GM12878 (cell line): ENCODE measurements at regions not wholly inside any gene's neighbourhood (a gene's known extent, or its start where the extent isn't known, plus 50 kb on each side); places are given as distances from the start of the nearest gene placed in this dataset.
A peak's percentile ranks its signal among the peaks of the same experiment; 100 is the strongest.

Source experiments
- ATAC-seq: fragments of 200-7000 bp; cut with Tn5 transposase; 3 replicates; pipeline ENCODE4 v1.9.1; 2020; ENCODE audit warnings: mild to moderate bottlenecking, moderate library complexity
- BruUV-seq: library from RNA; stranded (reverse); fragments of 400-500 nt; replicated peaks from 2 replicates; lab custom pipeline; 2021; lab: Mats Ljungman, UMichigan
- CTCF ChIA-PET: fragments of 300-600 bp; sonication (Branson Sonifier 250); formaldehyde crosslinking; extraction: SDS; loops from one replicate; lab custom pipeline; 2021; ENCODE audit warnings: inconsistent platforms; lab: Yijun Ruan, JAX
- POLR2A ChIA-PET: fragments of 350-600 bp; formaldehyde crosslinking; extraction: SDS; loops from one replicate; lab custom pipeline; 2021; ENCODE audit warnings: inconsistent platforms; lab: Charles Lee
- RAD21 ChIA-PET: fragments of 300-600 bp; sonication (Branson Sonifier 250); formaldehyde crosslinking; loops from one replicate; lab custom pipeline; 2023; ENCODE audit warnings: antibody characterized with exemption; ENCODE audit not compliant: unreplicated experiment; lab: Charles Lee
- SMC1A ChIA-PET: fragments of 300-600 bp; sonication (Branson Sonifier 250); formaldehyde crosslinking; loops from one replicate; lab custom pipeline; 2023; ENCODE audit not compliant: unreplicated experiment, uncharacterized antibody; lab: Charles Lee
- DNase-seq: peaks from one replicate; pipeline ENCODE4 v3.0.0-alpha.2; 2011; ENCODE audit warnings: low read depth, low spot score
- FAIRE-seq: peaks from 3 replicates; lab custom pipeline; 2011; peaks lifted over from hg19 to GRCh38; lab: Jason Lieb, UNC
- H2AFZ ChIP-seq: 2 replicates; pipeline ENCODE4 v1.6.0; 2011; ENCODE audit warnings: low read depth, low read length, control low read depth; ENCODE audit not compliant: control insufficient read depth
- H3K27ac ChIP-seq: 2 replicates; pipeline ENCODE4 v1.5.1; 2011; ENCODE audit warnings: control low read depth; ENCODE audit not compliant: control insufficient read depth, insufficient read depth
- H3K27me3 ChIP-seq, 2 experiments: replicated peaks in 1 of 2; 2 replicates each; pipeline versions ENCODE4 v1.6.0 to v1.6.1; 2011; ENCODE audit warnings: low read length in 1 of 2; ENCODE audit not compliant: control insufficient read depth in 2 of 2, insufficient read depth in 2 of 2
- H3K36me3 ChIP-seq, 2 experiments: 2 replicates each; pipeline ENCODE4 v1.5.1; 2011; ENCODE audit warnings: low read length in 1 of 2; ENCODE audit not compliant: control insufficient read depth in 2 of 2, insufficient read depth in 2 of 2
- H3K4me1 ChIP-seq: 2 replicates; pipeline ENCODE4 v1.6.1; 2011; ENCODE audit warnings: mild to moderate bottlenecking, low read length, moderate library complexity, mixed read lengths; ENCODE audit not compliant: control insufficient read depth, insufficient read depth
- H3K4me2 ChIP-seq: 2 replicates; pipeline ENCODE4 v1.6.0; 2011; ENCODE audit warnings: control low read depth; ENCODE audit not compliant: control insufficient read depth, insufficient read depth
- H3K4me3 ChIP-seq: fragments of 200-600 bp; sonication (generic); 2 replicates; pipeline ENCODE4 v1.5.1; 2016
- H3K79me2 ChIP-seq: 2 replicates; pipeline ENCODE4 v1.6.0; 2011; ENCODE audit warnings: low read length; ENCODE audit not compliant: control insufficient read depth, insufficient read depth
- H3K9ac ChIP-seq: 2 replicates; pipeline ENCODE4 v1.8.0; 2011; ENCODE audit warnings: low read length, control low read depth, mixed read lengths; ENCODE audit not compliant: control insufficient read depth, insufficient read depth
- H3K9me3 ChIP-seq: replicated peaks from 3 replicates; pipeline ENCODE4 v1.5.1; 2011; ENCODE audit warnings: mild to moderate bottlenecking, low read length; ENCODE audit not compliant: control insufficient read depth, insufficient read depth
- H4K20me1 ChIP-seq: 2 replicates; pipeline ENCODE4 v1.6.0; 2011; ENCODE audit not compliant: control insufficient read depth, insufficient read depth
- ATF7 ChIP-seq: fragments of 450-650 bp; IDR thresholded peaks from 2 replicates; pipeline ENCODE4 v1.6.1; 2016; ENCODE audit warnings: low read depth, mild to moderate bottlenecking
- BRCA1 ChIP-seq: IDR thresholded peaks from 2 replicates; pipeline ENCODE4 v1.6.1; 2011; ENCODE audit warnings: low read depth, low read length, improper control_type of control experiment
- CBFB ChIP-seq: IDR thresholded peaks from 2 replicates; pipeline ENCODE4 v1.6.1; 2016; ENCODE audit warnings: antibody characterized with exemption, low read depth
- CEBPB ChIP-seq, 2 experiments: fragments of 150-350 bp in 1 of 2; IDR thresholded peaks; 2 replicates each; pipeline ENCODE4 v1.6.1; 2012 to 2014; ENCODE audit warnings: low read depth in 2 of 2, low read length in 2 of 2, borderline replicate concordance in 1 of 2, inconsistent platforms in 1 of 2
- EZH2 ChIP-seq: IDR thresholded peaks from 2 replicates; pipeline ENCODE4 v1.6.1; 2012; ENCODE audit warnings: low read depth, mild to moderate bottlenecking, control low read depth, inconsistent platforms, low read length, borderline replicate concordance; ENCODE audit not compliant: control insufficient read depth
- IKZF1 ChIP-seq: fragments of 450-650 bp; conservative IDR thresholded peaks from 2 replicates; pipeline ENCODE4 v1.6.1; 2017; ENCODE audit warnings: antibody characterized with exemption, mild to moderate bottlenecking
- PAX8 ChIP-seq: fragments of 450-650 bp; IDR thresholded peaks from 2 replicates; pipeline ENCODE4 v1.6.1; 2017; ENCODE audit warnings: mild to moderate bottlenecking, moderate library complexity
- RCOR1 ChIP-seq: conservative IDR thresholded peaks from 2 replicates; pipeline ENCODE4 v1.6.1; 2012; ENCODE audit warnings: low read depth, low read length, improper control_type of control experiment
- STAT3 ChIP-seq: IDR thresholded peaks from 2 replicates; pipeline ENCODE4 v1.6.1; 2011; ENCODE audit warnings: low read depth, low read length, improper control_type of control experiment
- SUZ12 ChIP-seq: fragments of 200-600 bp; sonication (generic); IDR thresholded peaks from one replicate; pipeline ENCODE4 v1.6.1; 2018; ENCODE audit warnings: antibody characterized with exemption, mild to moderate bottlenecking; ENCODE audit not compliant: unreplicated experiment
- ZBED1 ChIP-seq: IDR thresholded peaks from 2 replicates; pipeline ENCODE4 v1.6.1; 2016; ENCODE audit warnings: borderline replicate concordance
- WGBS: methylation state at CpG from one replicate; pipeline ENCODE4 v1.1.6; 2016; ENCODE audit warnings: low lambda C conversion rate; ENCODE audit not compliant: insufficient replicate concordance, insufficient coverage; ENCODE audit errors: missing lambda C conversion rate; 5-methylcytosine and 5-hydroxymethylcytosine counted together
- in situ Hi-C: fragments of 300-500 bp; cut with MboI; formaldehyde crosslinking; loops from 9 replicates; pipeline ENCODE4 v1.14.3; 2018; ENCODE audit warnings: mixed read lengths
- intact Hi-C: fragments of 100-400 bp; cut with micrococcal nuclease; formaldehyde crosslinking; loops from one replicate; pipeline ENCODE4 v1.14.2; 2022; ENCODE audit not compliant: unreplicated experiment
- TF ChIP-seq, protein P1 (sequence below): IDR thresholded peaks from 2 replicates; pipeline ENCODE4 v1.6.1; 2012; ENCODE audit warnings: low read depth, low read length, improper control_type of control experiment
- TF ChIP-seq, protein P2 (sequence below): fragments of 150-350 bp; IDR thresholded peaks from 2 replicates; pipeline ENCODE4 v1.6.1; 2016; ENCODE audit warnings: low read depth, low read length

DNA sequence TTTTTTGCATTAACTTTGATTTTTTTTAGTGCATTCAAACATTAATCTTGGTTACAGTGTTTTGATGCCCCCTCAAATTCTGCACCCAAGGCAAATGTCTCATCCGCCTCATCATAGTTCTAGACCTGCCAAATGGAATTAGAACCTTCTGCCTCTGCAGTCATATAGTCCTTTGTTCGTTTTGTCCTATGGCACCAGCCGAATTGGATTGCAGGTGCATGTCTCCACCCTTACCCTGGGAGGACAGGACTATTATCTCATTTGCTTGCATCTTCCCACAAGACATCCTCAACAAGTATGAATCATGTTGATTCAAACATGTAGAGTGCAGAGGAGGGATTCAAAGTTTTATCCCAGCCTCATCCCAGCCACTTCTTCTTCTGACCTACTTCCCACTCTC lies 579.1 kb downstream of the VRK1 start:
- 0 out of 2 replicates have a peak, but pooled peaks have one; percentile 12 for TF ChIP-seq IKZF1
- no peak for TF ChIP-seq PAX8
- TF ChIP-seq ATF7, result no peak
- TF ChIP-seq ZBED1, result no peak
- TF ChIP-seq BRCA1, result no peak
- FAIRE-seq, result no peak
- Histone ChIP-seq H3K9me3 (no peaks in the 10 kb centered on the region; the same call in 1 of the 3 replicates), H4K20me1 (no peaks in the 10 kb centered on the region), H3K36me3 (no peaks in the 10 kb centered on the region), H3K4me3 (no peak overlapping the region), H3K27me3 (no peaks in the 10 kb centered on the region), H3K4me1 (peaks cover 22% of the 10 kb centered on the region), H3K9ac (no peak overlapping the region), H2AFZ (no peak overlapping the region), H3K4me2 (no peak overlapping the region), H3K27ac (no peak overlapping the region), H3K79me2 (no peaks in the 10 kb centered on the region)
- RAD21 ChIA-PET, result interaction anchor here (1.1 to 14.3 kb wide), 4 partner anchors 9 to 73 kb away, joined by 3 to 214 read pairs (median 4); no protein-coding TSS in a partner anchor
- DNase-seq, result no peak
- WGBS, result 3% methylated on average over 3 of the region's 3 CpGs
- CTCF ChIA-PET, result interaction anchor here (1.0 to 1.7 kb wide), 3 partner anchors 9 to 75 kb away, joined by 3 to 6 read pairs (median 3); no protein-coding TSS in a partner anchor
- BruUV-seq, result no TSS peak
- in situ Hi-C loops (no loop called here), intact Hi-C loops (no loop called here)
- SMC1A ChIA-PET, result interaction anchor here (0.9 to 9.0 kb wide), 13 partner anchors 8 to 200 kb away, joined by 3 to 106 read pairs (median 4); no protein-coding TSS in a partner anchor
- no peak for ATAC-seq
- POLR2A ChIA-PET, result interaction anchor here (0.6 to 2.1 kb wide), 3 partner anchors 15 to 155 kb away, joined by 3 to 8 read pairs (median 4); no protein-coding TSS in a partner anchor

- DNase-seq (no peak), ATAC-seq (peak; percentile 49), FAIRE-seq (no peak)
- no peak overlapping the region for H3K27ac ChIP-seq
- SMC1A ChIA-PET, result interaction anchor here (0.7 to 12.1 kb wide), 23 partner anchors 8 to 850 kb away, joined by 3 to 115 read pairs (median 4); no protein-coding TSS in a partner anchor
- no peaks in the 10 kb centered on the region for H4K20me1 ChIP-seq
- intact Hi-C loops (no loop called here), in situ Hi-C loops (no loop called here)
- H3K79me2 ChIP-seq, result no peaks in the 10 kb centered on the region
- H3K4me1 ChIP-seq, result peaks cover 24% of the 10 kb centered on the region
- no peak overlapping the region for H3K4me3 ChIP-seq
- H3K9ac ChIP-seq, result no peak overlapping the region
- H2AFZ ChIP-seq, result no peak overlapping the region
- no peaks in the 10 kb centered on the region for H3K36me3 ChIP-seq
- no peaks in the 10 kb centered on the region for H3K27me3 ChIP-seq
- no peak overlapping the region for H3K4me2 ChIP-seq
- no TSS peak for BruUV-seq
- RAD21 ChIA-PET, result interaction anchor here (0.8 to 14.3 kb wide), 13 partner anchors 8 to 831 kb away, joined by 3 to 214 read pairs (median 6); no protein-coding TSS in a partner anchor
- WGBS, result 41% methylated on average over 5 of the region's 5 CpGs
- H3K9me3 ChIP-seq, result no peaks in the 10 kb centered on the region; the same call in 1 of the 3 replicates
- POLR2A ChIA-PET, result interaction anchor here (0.6 to 3.8 kb wide), 12 partner anchors 9 to 762 kb away, joined by 3 to 16 read pairs (median 5); no protein-coding TSS in a partner anchor
- CTCF ChIA-PET, result interaction anchor here (1.2 to 2.0 kb wide), 4 partner anchors 9 to 78 kb away, joined by 3 to 8 read pairs (median 5); no protein-coding TSS in a partner anchor
- TF ChIP-seq RCOR1 (no peak), CBFB (no peak), CEBPB (IDR thresholded peaks at IDR 0.05; ENCODE audit: borderline replicate concordance in 1 of 2, low read depth in 2 of 2, low read length in 2 of 2) (no peak), EZH2 (no peak), SUZ12 (no peak), STAT3 (no peak)
- TF ChIP-seq, protein P1, sequence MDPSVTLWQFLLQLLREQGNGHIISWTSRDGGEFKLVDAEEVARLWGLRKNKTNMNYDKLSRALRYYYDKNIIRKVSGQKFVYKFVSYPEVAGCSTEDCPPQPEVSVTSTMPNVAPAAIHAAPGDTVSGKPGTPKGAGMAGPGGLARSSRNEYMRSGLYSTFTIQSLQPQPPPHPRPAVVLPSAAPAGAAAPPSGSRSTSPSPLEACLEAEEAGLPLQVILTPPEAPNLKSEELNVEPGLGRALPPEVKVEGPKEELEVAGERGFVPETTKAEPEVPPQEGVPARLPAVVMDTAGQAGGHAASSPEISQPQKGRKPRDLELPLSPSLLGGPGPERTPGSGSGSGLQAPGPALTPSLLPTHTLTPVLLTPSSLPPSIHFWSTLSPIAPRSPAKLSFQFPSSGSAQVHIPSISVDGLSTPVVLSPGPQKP, result no peak
- TF ChIP-seq, protein P2, sequence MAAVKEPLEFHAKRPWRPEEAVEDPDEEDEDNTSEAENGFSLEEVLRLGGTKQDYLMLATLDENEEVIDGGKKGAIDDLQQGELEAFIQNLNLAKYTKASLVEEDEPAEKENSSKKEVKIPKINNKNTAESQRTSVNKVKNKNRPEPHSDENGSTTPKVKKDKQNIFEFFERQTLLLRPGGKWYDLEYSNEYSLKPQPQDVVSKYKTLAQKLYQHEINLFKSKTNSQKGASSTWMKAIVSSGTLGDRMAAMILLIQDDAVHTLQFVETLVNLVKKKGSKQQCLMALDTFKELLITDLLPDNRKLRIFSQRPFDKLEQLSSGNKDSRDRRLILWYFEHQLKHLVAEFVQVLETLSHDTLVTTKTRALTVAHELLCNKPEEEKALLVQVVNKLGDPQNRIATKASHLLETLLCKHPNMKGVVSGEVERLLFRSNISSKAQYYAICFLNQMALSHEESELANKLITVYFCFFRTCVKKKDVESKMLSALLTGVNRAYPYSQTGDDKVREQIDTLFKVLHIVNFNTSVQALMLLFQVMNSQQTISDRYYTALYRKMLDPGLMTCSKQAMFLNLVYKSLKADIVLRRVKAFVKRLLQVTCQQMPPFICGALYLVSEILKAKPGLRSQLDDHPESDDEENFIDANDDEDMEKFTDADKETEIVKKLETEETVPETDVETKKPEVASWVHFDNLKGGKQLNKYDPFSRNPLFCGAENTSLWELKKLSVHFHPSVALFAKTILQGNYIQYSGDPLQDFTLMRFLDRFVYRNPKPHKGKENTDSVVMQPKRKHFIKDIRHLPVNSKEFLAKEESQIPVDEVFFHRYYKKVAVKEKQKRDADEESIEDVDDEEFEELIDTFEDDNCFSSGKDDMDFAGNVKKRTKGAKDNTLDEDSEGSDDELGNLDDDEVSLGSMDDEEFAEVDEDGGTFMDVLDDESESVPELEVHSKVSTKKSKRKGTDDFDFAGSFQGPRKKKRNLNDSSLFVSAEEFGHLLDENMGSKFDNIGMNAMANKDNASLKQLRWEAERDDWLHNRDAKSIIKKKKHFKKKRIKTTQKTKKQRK, result no peak
Observed at GRCh38 chr14:97377550-97377949, 580.4 kb downstream of the VRK1 start.
